Activated effector memory CD4-positive, alpha-beta T cell treated with anti-CD3 and anti-CD28 coated beads, Interleukin-2, amount 50 U/mL, for 16 hours (primary cell): ENCODE measurements at regions not wholly inside any gene's neighbourhood (a gene's known extent, or its start where the extent isn't known, plus 50 kb on each side); places are given as distances from the start of the nearest gene placed in this dataset.
"Not testable (repeated sequence)": the region's sequence is repeated elsewhere in the genome, so short reads cannot be mapped to it uniquely, and the experiment has no call there.

Experiments
- DNase-seq: peaks from one replicate; pipeline ENCODE4 v3.0.0-alpha.2; 2020

GRCh38 chr4:124070688-124071484 is 641.6 kb downstream of the ANKRD50 start:
- no peak for DNase-seq

GRCh38 chr4:124075276-124075675 is 637.3 kb downstream of the ANKRD50 start:
- not testable (repeated sequence) for DNase-seq

GRCh38 chr4:124079174-124079780 is 633.3 kb downstream of the ANKRD50 start:
- no peak for DNase-seq

GRCh38 chr4:124083711-124084110 is 628.8 kb downstream of the ANKRD50 start:
- no peak for DNase-seq

GRCh38 chr4:124085561-124086180 is 626.9 kb downstream of the ANKRD50 start:
- no peak for DNase-seq

- DNase-seq, result no peak
Measured at GRCh38 chr4:124090021-124090420, 622.5 kb downstream of the ANKRD50 start.

GRCh38 chr4:124092101-124092500 is 620.4 kb downstream of the ANKRD50 start:
- no peak for DNase-seq

GRCh38 chr4:124092541-124092984 is 620.0 kb downstream of the ANKRD50 start:
- no peak for DNase-seq

- no peak for DNase-seq
Measured at GRCh38 chr4:124095621-124096020, 616.9 kb downstream of the ANKRD50 start.

GRCh38 chr4:124096290-124096689 is 616.2 kb downstream of the ANKRD50 start:
- DNase-seq, result no peak

- DNase-seq, result no peak
Measured at GRCh38 chr4:124097447-124097846, 615.1 kb downstream of the ANKRD50 start.

- DNase-seq, result no peak
Measured at GRCh38 chr4:124104101-124104500, 608.4 kb downstream of the ANKRD50 start.

GRCh38 chr4:124104628-124105027 is 607.9 kb downstream of the ANKRD50 start:
- no peak for DNase-seq

GRCh38 chr4:124105212-124105611 is 607.3 kb downstream of the ANKRD50 start:
- no peak for DNase-seq

- no peak for DNase-seq
Measured at GRCh38 chr4:124111411-124111810, 601.1 kb downstream of the ANKRD50 start.

- DNase-seq, result no peak
Measured at GRCh38 chr4:124111922-124112321, 600.6 kb downstream of the ANKRD50 start.

- DNase-seq, result no peak
Measured at GRCh38 chr4:124118061-124118460, 594.5 kb downstream of the ANKRD50 start.

- DNase-seq, result no peak
Measured at GRCh38 chr4:124121461-124121971, 591.0 kb downstream of the ANKRD50 start.

GRCh38 chr4:124123181-124123580 is 589.4 kb downstream of the ANKRD50 start:
- no peak for DNase-seq

GRCh38 chr4:124123721-124124120 is 588.8 kb downstream of the ANKRD50 start:
- DNase-seq, result no peak

- DNase-seq, result not testable (repeated sequence)
Measured at GRCh38 chr4:124131324-124131723, 581.2 kb downstream of the ANKRD50 start.

GRCh38 chr4:124132161-124132560 is 580.4 kb downstream of the ANKRD50 start:
- no peak for DNase-seq

GRCh38 chr4:124133753-124134152 is 578.8 kb downstream of the ANKRD50 start:
- DNase-seq, result no peak

GRCh38 chr4:124135409-124135813 is 577.1 kb downstream of the ANKRD50 start:
- DNase-seq, result no peak
